H9 (cell line): ENCODE measurements at regions not wholly inside any gene's neighbourhood (a gene's known extent, or its start where the extent isn't known, plus 50 kb on each side); places are given as distances from the start of the nearest gene placed in this dataset.

Experiments used
- DNase-seq: peaks from one replicate; pipeline ENCODE4 v3.0.0-alpha.2; 2017
- H2AFZ ChIP-seq: one replicate; pipeline ENCODE4 v1.6.1; 2013; ENCODE audit warnings: mild to moderate bottlenecking, low read length, control low read depth, moderate library complexity
- H2AK5ac ChIP-seq: 2 replicates; pipeline ENCODE4 v1.6.1; 2013; ENCODE audit warnings: low read length, control low read depth, mixed read lengths; ENCODE audit not compliant: insufficient read length
- H2BK120ac ChIP-seq: one replicate; pipeline ENCODE4 v1.6.1; 2013; ENCODE audit warnings: low read depth, mild to moderate bottlenecking, low read length, control low read depth, inconsistent platforms; ENCODE audit not compliant: poor library complexity, severe bottlenecking
- H2BK12ac ChIP-seq: 2 replicates; pipeline ENCODE4 v1.6.1; 2013; ENCODE audit warnings: low read length, control low read depth, mixed read lengths, low read depth; ENCODE audit not compliant: insufficient read length
- H2BK15ac ChIP-seq: 2 replicates; pipeline ENCODE4 v1.6.1; 2013; ENCODE audit warnings: low read depth, low read length, control low read depth
- H2BK20ac ChIP-seq: one replicate; pipeline ENCODE4 v1.6.1; 2013; ENCODE audit warnings: low read depth, mild to moderate bottlenecking, low read length, control low read depth, inconsistent platforms; ENCODE audit not compliant: poor library complexity, severe bottlenecking
- H2BK5ac ChIP-seq: 2 replicates; pipeline ENCODE4 v1.6.1; 2013; ENCODE audit warnings: low read length, control low read depth, mixed read lengths; ENCODE audit not compliant: insufficient read length
- H3K14ac ChIP-seq: 2 replicates; pipeline ENCODE4 v1.6.1; 2013; ENCODE audit warnings: low read length, control low read depth; ENCODE audit not compliant: insufficient read depth
- H3K18ac ChIP-seq: 2 replicates; pipeline ENCODE4 v1.6.1; 2013; ENCODE audit warnings: low read depth, mild to moderate bottlenecking, mixed read lengths, low read length, control low read depth; ENCODE audit not compliant: insufficient read length
- H3K23ac ChIP-seq: 2 replicates; pipeline ENCODE4 v1.6.1; 2013; ENCODE audit warnings: low read length, control low read depth, mixed read lengths, low read depth; ENCODE audit not compliant: insufficient read length
- H3K23me2 ChIP-seq: 2 replicates; pipeline ENCODE4 v1.6.1; 2013; ENCODE audit warnings: low read depth, mild to moderate bottlenecking, mixed read lengths, low read length, control low read depth; ENCODE audit not compliant: insufficient read length, poor library complexity, severe bottlenecking
- H3K27ac ChIP-seq: 2 replicates; pipeline ENCODE4 v1.5.1; 2013; ENCODE audit warnings: low read length, control low read depth, mixed read lengths, low read depth; ENCODE audit not compliant: insufficient read length
- H3K27me3 ChIP-seq: 2 replicates; pipeline ENCODE4 v1.6.1; 2013; ENCODE audit warnings: low read length, control low read depth, inconsistent platforms; ENCODE audit not compliant: insufficient read depth
- H3K4ac ChIP-seq: 2 replicates; pipeline ENCODE4 v1.6.1; 2013; ENCODE audit warnings: low read depth, mild to moderate bottlenecking, control low read depth, inconsistent platforms, low read length, moderate library complexity
- H3K4me1 ChIP-seq: 2 replicates; pipeline ENCODE4 v1.6.1; 2013; ENCODE audit warnings: low read length, control low read depth, inconsistent platforms; ENCODE audit not compliant: insufficient read depth
- H3K4me2 ChIP-seq: 2 replicates; pipeline ENCODE4 v1.6.1; 2013; ENCODE audit warnings: low read length, control low read depth, mixed read lengths; ENCODE audit not compliant: insufficient read length, insufficient read depth
- H3K56ac ChIP-seq: 2 replicates; pipeline ENCODE4 v1.6.1; 2013; ENCODE audit warnings: low read depth, mild to moderate bottlenecking, mixed read lengths, low read length, control low read depth; ENCODE audit not compliant: insufficient read length
- H3K79me1 ChIP-seq: 2 replicates; pipeline ENCODE4 v1.6.1; 2013; ENCODE audit warnings: low read depth, mild to moderate bottlenecking, moderate library complexity, low read length, control low read depth, inconsistent platforms; ENCODE audit not compliant: insufficient read depth, poor library complexity, severe bottlenecking
- H3K79me2 ChIP-seq: 2 replicates; pipeline ENCODE4 v1.6.1; 2013; ENCODE audit warnings: low read length, control low read depth, inconsistent platforms; ENCODE audit not compliant: insufficient read depth
- H3K9ac ChIP-seq: 2 replicates; pipeline ENCODE4 v1.6.1; 2013; ENCODE audit warnings: low read length, control low read depth, mixed read lengths; ENCODE audit not compliant: insufficient read length; ENCODE audit errors: extremely low read depth
- H3K9me3 ChIP-seq: one replicate; pipeline ENCODE4 v1.6.1; 2013; ENCODE audit warnings: low read depth, low read length, inconsistent platforms; ENCODE audit not compliant: control insufficient read depth
- H3T11ph ChIP-seq: one replicate; pipeline ENCODE4 v1.6.1; 2013; ENCODE audit warnings: mild to moderate bottlenecking, low read length, control low read depth, inconsistent platforms
- H4K20me1 ChIP-seq: one replicate; pipeline ENCODE4 v1.6.1; 2013; ENCODE audit not compliant: control insufficient read depth, insufficient read length, insufficient read depth
- H4K5ac ChIP-seq: 2 replicates; pipeline ENCODE4 v1.6.1; 2013; ENCODE audit warnings: low read depth, mild to moderate bottlenecking, mixed read lengths, low read length, control low read depth; ENCODE audit not compliant: insufficient read length
- H4K8ac ChIP-seq: replicated peaks from 2 replicates; pipeline ENCODE4 v1.6.1; 2013; ENCODE audit warnings: low read length, control low read depth, mixed read lengths, low read depth; ENCODE audit not compliant: insufficient read length
- H4K91ac ChIP-seq: 2 replicates; pipeline ENCODE4 v1.6.1; 2013; ENCODE audit warnings: low read depth, mild to moderate bottlenecking, moderate library complexity, mixed read lengths, low read length, control low read depth; ENCODE audit not compliant: insufficient read length
- H3K27ac Mint-ChIP-seq, 3 experiments: 2 replicates in 2 of 3; 3 replicates in 1 of 3; pipeline ENCODE4 v1.8.0; 2020 to 2021; ENCODE audit warnings: mixed read lengths in 3 of 3, mild to moderate bottlenecking in 1 of 3, moderate library complexity in 1 of 3
- H3K27me3 Mint-ChIP-seq: 2 replicates; pipeline ENCODE4 v1.8.0; 2021; ENCODE audit warnings: low read depth, mild to moderate bottlenecking, moderate library complexity, mixed read lengths
- H3K36me3 Mint-ChIP-seq, 3 experiments: 2 replicates in 2 of 3; 3 replicates in 1 of 3; pipeline ENCODE4 v1.8.0; 2020 to 2021; ENCODE audit warnings: low read depth in 3 of 3, mixed read lengths in 3 of 3; ENCODE audit not compliant: insufficient read depth in 1 of 3
- H3K4me1 Mint-ChIP-seq, 2 experiments: 2 replicates each; pipeline ENCODE4 v1.8.0; 2020; ENCODE audit warnings: mixed read lengths in 2 of 2
- H3K4me3 Mint-ChIP-seq, 2 experiments: 2 replicates in 1 of 2; 3 replicates in 1 of 2; pipeline ENCODE4 v1.8.0; 2020 to 2021; ENCODE audit warnings: mild to moderate bottlenecking in 2 of 2, mixed read lengths in 2 of 2, moderate library complexity in 1 of 2
- H3K9me3 Mint-ChIP-seq, 2 experiments: 2 replicates in 1 of 2; 3 replicates in 1 of 2; pipeline ENCODE4 v1.8.0; 2020; ENCODE audit warnings: mild to moderate bottlenecking in 2 of 2, mixed read lengths in 2 of 2, moderate library complexity in 1 of 2
- CTCF ChIP-seq: fragments of 200-600 bp; sonication (generic); conservative IDR thresholded peaks from 3 replicates; pipeline ENCODE4 v1.8.0; 2021; ENCODE audit warnings: antibody characterized with exemption, mild to moderate bottlenecking

DNA sequence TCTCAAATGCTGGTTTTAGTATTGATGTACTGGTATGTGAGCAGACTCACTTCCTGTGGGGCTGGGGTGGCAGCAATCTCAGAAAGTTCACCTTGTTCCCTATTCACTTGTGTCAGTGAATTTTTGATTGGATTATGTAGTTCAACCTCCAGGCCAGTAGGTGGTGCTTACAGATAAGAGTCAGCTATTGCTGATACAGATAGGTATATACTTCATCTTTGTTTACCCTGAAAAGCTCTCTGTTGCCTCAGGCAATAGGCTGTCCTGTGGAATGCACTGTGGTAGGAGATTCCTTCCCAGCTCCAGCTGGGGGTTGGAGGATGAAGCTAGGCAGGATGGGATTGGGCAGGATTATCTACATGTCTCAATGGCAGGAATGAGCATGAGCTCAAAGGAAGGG is 851.2 kb upstream of the EYS start:
- Histone ChIP-seq H3K9me3 (no peaks in the 10 kb centered on the region), H3K23me2 (no peaks in the 10 kb centered on the region), H4K8ac (no peak overlapping the region), H3K56ac (no peak overlapping the region), H3K4me1 (no peaks in the 10 kb centered on the region), H3K9ac (no peak overlapping the region), H2BK120ac (no peak overlapping the region), H2AFZ (no peak overlapping the region), H2BK5ac (no peak overlapping the region), H2AK5ac (no peak overlapping the region), H2BK20ac (no peak overlapping the region), H4K5ac (no peak overlapping the region), H3T11ph (no peak overlapping the region), H3K27ac (no peak overlapping the region), H3K4me2 (no peak overlapping the region), H3K14ac (no peak overlapping the region), H2BK12ac (no peak overlapping the region), H3K79me1 (no peaks in the 10 kb centered on the region), H2BK15ac (no peak overlapping the region), H3K4ac (no peak overlapping the region), H4K20me1 (no peaks in the 10 kb centered on the region), H3K27me3 (no peaks in the 10 kb centered on the region), H3K79me2 (no peaks in the 10 kb centered on the region), H3K23ac (no peak overlapping the region), H4K91ac (no peak overlapping the region), H3K18ac (no peak overlapping the region)
- peak; percentile 51 for TF ChIP-seq CTCF
- Mint-ChIP-seq H3K4me1 (peaks cover 2 to 5% of the 10 kb centered on the region in 2 experiments), H3K4me3 (no peak overlapping the region), H3K36me3 (peaks cover 4 to 39% (median 13%) of the 10 kb centered on the region in 3 experiments), H3K27me3 (no peaks in the 10 kb centered on the region), H3K9me3 (peaks cover 24 to 32% of the 10 kb centered on the region in 2 experiments), H3K27ac (peak overlapping the region in 1 of 3 experiments; percentile 49; a peak in 1 of 7 replicates)
- DNase-seq = peak; percentile 30
